GM18951 (cell line): ENCODE measurements at regions not wholly inside any gene's neighbourhood (a gene's known extent, or its start where the extent isn't known, plus 50 kb on each side); places are given as distances from the start of the nearest gene placed in this dataset.

Experiments
- POLR2A ChIP-seq: IDR thresholded peaks from 4 replicates; pipeline ENCODE4 v1.6.1; 2011; ENCODE audit warnings: mild to moderate bottlenecking; ENCODE audit not compliant: insufficient read length, insufficient read depth; ENCODE audit errors: extremely low read depth
- in situ Hi-C: fragments of 300-500 bp; cut with MboI; formaldehyde crosslinking; loops from one replicate; pipeline ENCODE4 v1.12.0; 2022; ENCODE audit warnings: low sequenced_read_pairs, mixed read lengths, inconsistent platforms; ENCODE audit not compliant: unreplicated experiment

GRCh38 chr3:191958980-191959671 is 498.2 kb downstream of the PYDC2 start:
- in situ Hi-C loops = no loop called here
- no peak for TF ChIP-seq POLR2A

DNA sequence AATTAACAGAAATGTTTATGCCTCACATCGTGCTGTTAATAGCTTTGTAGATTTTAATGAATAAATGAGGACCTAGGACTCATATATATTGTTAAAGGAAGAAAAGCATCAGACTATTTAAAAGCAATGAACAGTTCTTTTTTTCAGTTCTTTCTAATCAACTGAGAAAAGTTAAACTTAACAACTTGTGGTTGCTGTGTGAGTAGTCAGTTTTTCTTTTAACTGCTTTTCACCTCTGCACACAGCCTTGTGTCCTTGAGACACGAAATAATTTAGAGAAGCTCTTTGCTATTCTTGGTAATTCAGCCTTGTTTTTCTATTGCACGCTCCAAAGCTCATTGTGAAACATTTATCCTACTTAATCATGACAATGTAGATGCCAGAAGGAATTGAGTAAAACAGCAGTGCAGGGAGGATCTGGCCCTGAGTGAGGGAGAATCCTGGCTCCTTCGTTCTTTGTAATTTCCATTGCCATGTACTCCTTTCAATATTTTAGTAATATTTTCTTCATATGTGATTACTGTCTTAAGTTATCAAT is 499.0 kb downstream of the PYDC2 start:
- in situ Hi-C loops = no loop called here
- no peak for TF ChIP-seq POLR2A

DNA sequence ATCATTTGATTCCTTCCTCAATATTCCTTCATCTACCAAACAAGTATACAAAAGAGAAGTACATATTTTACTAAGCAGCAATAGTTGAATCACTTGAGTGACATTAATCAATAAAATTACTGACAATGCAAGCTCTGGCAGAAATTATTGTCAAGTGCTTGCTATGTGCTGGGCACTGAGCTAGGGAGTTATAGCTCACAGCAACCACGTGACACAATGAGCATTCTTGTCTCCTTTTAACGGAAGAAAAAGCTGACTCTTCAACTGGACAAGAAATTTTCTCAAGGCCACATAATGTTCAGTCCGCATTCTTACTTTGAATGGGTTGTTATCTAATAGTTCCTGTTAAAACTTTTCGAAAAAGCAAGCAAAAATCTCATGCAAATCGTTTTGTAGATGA is 500.1 kb downstream of the PYDC2 start:
- in situ Hi-C loops = no loop called here
- no peak for TF ChIP-seq POLR2A

GRCh38 chr3:191961529-191961928 is 500.6 kb downstream of the PYDC2 start:
- no peak for TF ChIP-seq POLR2A
- in situ Hi-C loops = no loop called here

- TF ChIP-seq POLR2A = no peak
- in situ Hi-C loops = no loop called here
Measured at GRCh38 chr3:191962324-191962723, 501.4 kb downstream of the PYDC2 start.

GRCh38 chr3:191963182-191963581 is 502.2 kb downstream of the PYDC2 start:
- TF ChIP-seq POLR2A = no peak
- in situ Hi-C loops = no loop called here

DNA sequence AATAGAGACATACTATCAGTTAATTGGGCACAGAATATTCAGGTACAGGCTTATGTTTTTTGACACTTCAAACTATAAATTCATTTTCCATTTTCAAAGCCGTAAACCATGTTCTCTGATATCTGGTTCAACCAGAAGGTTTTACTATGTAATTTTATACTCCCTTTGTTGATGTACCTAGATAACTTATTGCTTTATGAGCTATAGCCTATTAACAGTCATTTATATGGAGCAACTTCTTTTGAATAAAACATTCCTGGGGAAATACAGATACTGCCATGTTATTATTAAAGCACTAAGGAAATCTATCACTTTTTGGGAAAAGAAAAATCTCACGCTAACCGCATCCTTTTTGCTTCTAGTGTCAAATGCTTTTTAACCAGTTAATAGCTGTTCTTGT is 505.6 kb downstream of the PYDC2 start:
- in situ Hi-C loops = no loop called here
- TF ChIP-seq POLR2A = no peak

- in situ Hi-C loops = no loop called here
Measured at GRCh38 chr3:191968299-191968698, 507.3 kb downstream of the PYDC2 start.

GRCh38 chr3:191972714-191973398 is 511.9 kb downstream of the PYDC2 start:
- no peak for TF ChIP-seq POLR2A
- in situ Hi-C loops = no loop called here

More at GRCh38 chr3:191968299-191968698, 507.3 kb downstream of the PYDC2 start:
- no peak for TF ChIP-seq POLR2A

DNA sequence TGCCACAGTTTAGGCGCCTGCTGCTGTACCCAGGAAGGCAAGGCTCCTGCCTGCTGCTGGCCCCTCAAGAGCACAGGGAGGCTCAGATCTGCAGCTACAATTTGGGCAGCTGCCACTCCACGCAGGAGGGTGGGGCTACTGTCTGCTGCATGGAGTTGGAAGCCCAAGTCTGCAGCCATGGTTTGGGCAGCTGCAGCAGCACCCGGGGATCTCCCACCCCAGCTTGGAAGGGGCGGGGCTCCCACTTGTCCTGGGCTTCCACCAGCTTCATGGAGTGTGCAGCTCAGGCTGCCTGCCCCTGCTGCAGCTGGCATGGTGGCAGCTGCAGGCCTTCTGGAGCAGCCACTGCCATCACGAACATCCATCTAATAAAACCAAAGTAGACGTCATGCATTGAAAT is 512.9 kb downstream of the PYDC2 start:
- no peak for TF ChIP-seq POLR2A
- in situ Hi-C loops = no loop called here

- in situ Hi-C loops = no loop called here
- TF ChIP-seq POLR2A = no peak
Measured at GRCh38 chr3:191975936-191976335, 515.0 kb downstream of the PYDC2 start.

DNA sequence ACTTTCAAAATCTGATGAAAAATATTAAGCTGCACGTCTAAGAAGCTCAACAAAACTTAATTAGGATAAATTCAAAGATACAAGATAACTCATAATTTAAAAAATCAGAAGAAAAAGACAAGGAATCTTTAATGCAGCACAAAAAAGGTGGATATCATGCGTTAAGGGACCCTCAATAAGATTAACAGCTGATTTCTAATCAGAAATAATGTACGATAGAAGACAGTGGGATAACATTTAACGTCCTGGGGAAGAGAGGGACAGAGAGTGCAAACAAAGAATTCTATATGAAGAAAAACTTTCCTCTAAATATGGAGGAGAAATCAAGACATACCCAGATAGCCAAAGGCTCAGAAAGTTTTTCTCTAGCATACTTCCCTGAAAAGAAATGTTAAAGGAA is 519.5 kb downstream of the PYDC2 start:
- TF ChIP-seq POLR2A = no peak
- in situ Hi-C loops = no loop called here

DNA sequence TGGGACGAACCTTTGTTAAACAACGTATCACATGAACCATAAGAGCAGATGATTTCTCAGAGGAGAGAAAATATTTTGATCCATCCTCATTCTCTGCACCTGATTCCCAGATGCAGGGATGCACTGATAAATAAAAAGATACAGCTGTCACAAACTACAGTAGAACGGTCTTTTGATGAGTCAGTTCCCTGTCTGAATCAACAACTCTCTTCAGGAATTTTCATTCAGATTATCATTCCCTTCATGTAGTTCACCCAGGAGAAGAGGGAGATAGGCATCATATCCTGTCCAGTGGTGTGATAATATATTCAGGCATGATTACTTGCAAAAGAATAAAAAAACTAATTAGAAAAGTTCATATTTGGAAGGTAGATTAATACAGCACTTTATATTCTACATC is 521.5 kb downstream of the PYDC2 start:
- in situ Hi-C loops = no loop called here
- no peak for TF ChIP-seq POLR2A

DNA sequence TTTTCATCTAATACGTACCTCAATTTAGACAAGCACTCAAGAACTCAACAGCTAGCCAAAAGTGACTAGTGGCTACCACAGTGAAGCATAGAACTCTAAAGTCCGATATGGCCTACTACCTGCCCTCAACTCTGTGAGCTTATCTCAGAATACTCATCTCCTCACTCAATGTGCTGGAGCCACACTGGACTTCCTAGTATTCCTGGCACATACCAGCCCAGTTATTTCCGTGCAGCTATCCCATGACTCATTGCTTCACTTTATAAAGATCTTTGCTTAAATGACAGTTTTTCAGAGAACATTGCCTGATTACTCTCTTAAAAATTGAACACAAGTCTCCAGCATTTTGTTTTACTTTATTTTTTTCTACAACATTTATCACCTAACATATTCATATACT is 524.7 kb downstream of the PYDC2 start:
- in situ Hi-C loops = no loop called here
- no peak for TF ChIP-seq POLR2A
